HEK293 (cell line): ENCODE measurements at regions not wholly inside any gene's neighbourhood (a gene's known extent, or its start where the extent isn't known, plus 50 kb on each side); places are given as distances from the start of the nearest gene placed in this dataset.

Source experiments
- KLF10 ChIP-seq: fragments of 450-650 bp; IDR thresholded peaks from 2 replicates; pipeline ENCODE4 v1.5.1; 2018; ENCODE audit warnings: missing biosample characterization, mild to moderate bottlenecking, missing genetic modification characterization
- ZIC2 ChIP-seq: fragments of 450-650 bp; formaldehyde crosslinking; IDR thresholded peaks from 2 replicates; pipeline ENCODE4 v1.5.1; 2016; ENCODE audit warnings: missing biosample characterization, missing genetic modification characterization
- ZNF549 ChIP-seq: fragments of 450-650 bp; IDR thresholded peaks from 2 replicates; pipeline ENCODE4 v1.5.1; 2018; ENCODE audit warnings: missing biosample characterization, missing genetic modification characterization, mild to moderate bottlenecking, inconsistent platforms, moderate library complexity
- TF ChIP-seq, protein P1 (sequence below): fragments of 450-650 bp; formaldehyde crosslinking; IDR thresholded peaks from 2 replicates; pipeline ENCODE4 v1.5.1; 2017; ENCODE audit warnings: missing biosample characterization, missing genetic modification characterization
- TF ChIP-seq, protein P2 (sequence below): fragments of 450-650 bp; formaldehyde crosslinking; IDR thresholded peaks from 2 replicates; pipeline ENCODE4 v1.5.1; 2016; ENCODE audit warnings: missing biosample characterization, missing genetic modification characterization
- TF ChIP-seq, protein P3 (sequence below): fragments of 450-650 bp; formaldehyde crosslinking; optimal IDR thresholded peaks from 2 replicates; pipeline ENCODE3; 2016; ENCODE audit warnings: missing biosample characterization, mild to moderate bottlenecking, missing genetic modification characterization

DNA sequence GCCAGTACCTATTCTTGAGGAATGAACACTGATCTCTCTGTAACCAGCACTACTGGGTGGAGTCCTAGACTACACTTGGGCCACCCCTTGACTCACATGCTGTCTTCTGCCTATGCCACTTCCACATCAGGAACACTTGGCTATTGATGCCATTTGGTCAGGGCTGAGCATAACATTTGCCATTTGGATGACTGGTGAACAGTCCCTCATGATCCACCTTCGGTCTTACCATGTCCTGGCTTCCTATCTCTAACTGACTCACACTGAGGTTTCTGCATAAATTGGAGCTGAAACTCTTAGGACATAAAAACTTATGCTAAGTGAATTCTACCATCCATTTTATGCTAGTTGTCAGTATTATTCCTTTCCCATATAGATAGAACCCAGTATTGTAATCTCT, 91.7 kb upstream of the PELI2 start:
- TF ChIP-seq ZIC2 (tag by site-specific recombination) (no peak), ZNF549 (no peak), KLF10 (tag by site-specific recombination) (no peak)
- TF ChIP-seq, protein P1, sequence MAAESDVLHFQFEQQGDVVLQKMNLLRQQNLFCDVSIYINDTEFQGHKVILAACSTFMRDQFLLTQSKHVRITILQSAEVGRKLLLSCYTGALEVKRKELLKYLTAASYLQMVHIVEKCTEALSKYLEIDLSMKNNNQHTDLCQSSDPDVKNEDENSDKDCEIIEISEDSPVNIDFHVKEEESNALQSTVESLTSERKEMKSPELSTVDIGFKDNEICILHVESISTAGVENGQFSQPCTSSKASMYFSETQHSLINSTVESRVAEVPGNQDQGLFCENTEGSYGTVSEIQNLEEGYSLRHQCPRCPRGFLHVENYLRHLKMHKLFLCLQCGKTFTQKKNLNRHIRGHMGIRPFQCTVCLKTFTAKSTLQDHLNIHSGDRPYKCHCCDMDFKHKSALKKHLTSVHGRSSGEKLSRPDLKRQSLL (tag by site-specific recombination), result no peak
- TF ChIP-seq, protein P2, sequence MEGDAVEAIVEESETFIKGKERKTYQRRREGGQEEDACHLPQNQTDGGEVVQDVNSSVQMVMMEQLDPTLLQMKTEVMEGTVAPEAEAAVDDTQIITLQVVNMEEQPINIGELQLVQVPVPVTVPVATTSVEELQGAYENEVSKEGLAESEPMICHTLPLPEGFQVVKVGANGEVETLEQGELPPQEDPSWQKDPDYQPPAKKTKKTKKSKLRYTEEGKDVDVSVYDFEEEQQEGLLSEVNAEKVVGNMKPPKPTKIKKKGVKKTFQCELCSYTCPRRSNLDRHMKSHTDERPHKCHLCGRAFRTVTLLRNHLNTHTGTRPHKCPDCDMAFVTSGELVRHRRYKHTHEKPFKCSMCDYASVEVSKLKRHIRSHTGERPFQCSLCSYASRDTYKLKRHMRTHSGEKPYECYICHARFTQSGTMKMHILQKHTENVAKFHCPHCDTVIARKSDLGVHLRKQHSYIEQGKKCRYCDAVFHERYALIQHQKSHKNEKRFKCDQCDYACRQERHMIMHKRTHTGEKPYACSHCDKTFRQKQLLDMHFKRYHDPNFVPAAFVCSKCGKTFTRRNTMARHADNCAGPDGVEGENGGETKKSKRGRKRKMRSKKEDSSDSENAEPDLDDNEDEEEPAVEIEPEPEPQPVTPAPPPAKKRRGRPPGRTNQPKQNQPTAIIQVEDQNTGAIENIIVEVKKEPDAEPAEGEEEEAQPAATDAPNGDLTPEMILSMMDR (tag by site-specific recombination), result no peak
- TF ChIP-seq, protein P3, sequence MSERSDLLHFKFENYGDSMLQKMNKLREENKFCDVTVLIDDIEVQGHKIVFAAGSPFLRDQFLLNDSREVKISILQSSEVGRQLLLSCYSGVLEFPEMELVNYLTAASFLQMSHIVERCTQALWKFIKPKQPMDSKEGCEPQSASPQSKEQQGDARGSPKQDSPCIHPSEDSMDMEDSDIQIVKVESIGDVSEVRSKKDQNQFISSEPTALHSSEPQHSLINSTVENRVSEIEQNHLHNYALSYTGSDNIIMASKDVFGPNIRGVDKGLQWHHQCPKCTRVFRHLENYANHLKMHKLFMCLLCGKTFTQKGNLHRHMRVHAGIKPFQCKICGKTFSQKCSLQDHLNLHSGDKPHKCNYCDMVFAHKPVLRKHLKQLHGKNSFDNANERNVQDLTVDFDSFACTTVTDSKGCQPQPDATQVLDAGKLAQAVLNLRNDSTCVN (tag by site-specific recombination), result no peak
